Ovary (tissue), 3 donors: ENCODE measurements at regions not wholly inside any gene's neighbourhood (a gene's known extent, or its start where the extent isn't known, plus 50 kb on each side); places are given as distances from the start of the nearest gene placed in this dataset.

Experiments used
- CTCF ChIP-seq, 3 donors: fragments of 450-650 bp in 2 of 3; fragments of 200-600 bp in 1 of 3; IDR thresholded peaks; one replicate each; pipeline versions ENCODE4 v1.5.1 to v1.8.0; 2016 to 2022; ENCODE audit warnings: antibody characterized with exemption in 3 of 3, mild to moderate bottlenecking in 1 of 3
- EP300 ChIP-seq: sonication (generic); formaldehyde crosslinking; IDR thresholded peaks from one replicate; pipeline ENCODE4 v1.6.1; 2017; ENCODE audit warnings: antibody characterized with exemption
- donor health status: DM: no; HTN: no; CAD: no.

- TF ChIP-seq CTCF (IDR thresholded peaks at IDR 0.05) (no peak), EP300 (no peak)
These were observed 804.2 kb downstream of the ANKRD7 start for GRCh38 chr7:119028736-119029135.
